Stomach (tissue), 4 donors: ENCODE measurements at regions not wholly inside any gene's neighbourhood (a gene's known extent, or its start where the extent isn't known, plus 50 kb on each side); places are given as distances from the start of the nearest gene placed in this dataset.

Experiments used
- POLR2A ChIP-seq, 4 donors: fragments of 450-650 bp; IDR thresholded peaks; one replicate each; pipeline ENCODE4 v1.6.1; 2016; ENCODE audit warnings: antibody characterized with exemption in 4 of 4, control low read depth in 2 of 4, mild to moderate bottlenecking in 1 of 4, moderate library complexity in 1 of 4
- TF ChIP-seq, protein P1 (sequence below), 7 experiments: fragments of 450-650 bp in 4 of 7; fragments of 200-600 bp in 3 of 7; sonication (generic) in 3 of 7; IDR thresholded peaks; one replicate each; pipeline ENCODE4 v1.5.1; 2016 to 2019; ENCODE audit warnings: antibody characterized with exemption in 7 of 7, control low read depth in 2 of 7, mild to moderate bottlenecking in 1 of 7

DNA sequence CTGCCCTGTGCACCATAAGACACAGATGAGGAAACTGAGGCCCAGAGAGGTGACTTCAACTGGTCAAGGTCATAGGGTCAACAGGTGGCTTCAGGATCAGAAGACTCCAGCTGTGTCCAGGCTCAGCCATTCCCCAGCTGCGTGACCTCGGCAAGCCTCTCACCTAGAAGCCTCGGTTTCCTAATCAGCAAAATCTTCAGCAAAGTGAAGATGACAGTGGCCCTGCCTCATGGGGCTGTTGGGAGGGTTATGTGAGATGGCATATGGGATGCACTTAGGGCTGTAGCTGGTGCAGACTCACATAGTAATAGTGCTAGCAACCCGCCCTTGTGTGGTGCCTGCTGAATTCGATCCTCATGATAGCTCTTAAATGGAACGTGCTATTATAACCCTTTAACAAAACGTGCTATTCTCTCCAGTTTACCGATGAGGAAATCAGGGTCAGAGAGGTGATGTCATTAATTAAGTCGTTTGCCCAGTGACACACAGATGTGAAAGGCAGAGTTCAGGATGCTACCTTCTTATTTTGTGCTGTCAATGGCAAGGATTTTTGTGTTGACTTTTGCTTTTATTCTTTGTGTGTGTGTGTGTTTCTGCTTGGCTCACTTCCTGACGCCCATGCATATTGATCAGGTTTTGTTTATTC, 472.9 kb downstream of the MATN1 start:
- TF ChIP-seq, protein P1, sequence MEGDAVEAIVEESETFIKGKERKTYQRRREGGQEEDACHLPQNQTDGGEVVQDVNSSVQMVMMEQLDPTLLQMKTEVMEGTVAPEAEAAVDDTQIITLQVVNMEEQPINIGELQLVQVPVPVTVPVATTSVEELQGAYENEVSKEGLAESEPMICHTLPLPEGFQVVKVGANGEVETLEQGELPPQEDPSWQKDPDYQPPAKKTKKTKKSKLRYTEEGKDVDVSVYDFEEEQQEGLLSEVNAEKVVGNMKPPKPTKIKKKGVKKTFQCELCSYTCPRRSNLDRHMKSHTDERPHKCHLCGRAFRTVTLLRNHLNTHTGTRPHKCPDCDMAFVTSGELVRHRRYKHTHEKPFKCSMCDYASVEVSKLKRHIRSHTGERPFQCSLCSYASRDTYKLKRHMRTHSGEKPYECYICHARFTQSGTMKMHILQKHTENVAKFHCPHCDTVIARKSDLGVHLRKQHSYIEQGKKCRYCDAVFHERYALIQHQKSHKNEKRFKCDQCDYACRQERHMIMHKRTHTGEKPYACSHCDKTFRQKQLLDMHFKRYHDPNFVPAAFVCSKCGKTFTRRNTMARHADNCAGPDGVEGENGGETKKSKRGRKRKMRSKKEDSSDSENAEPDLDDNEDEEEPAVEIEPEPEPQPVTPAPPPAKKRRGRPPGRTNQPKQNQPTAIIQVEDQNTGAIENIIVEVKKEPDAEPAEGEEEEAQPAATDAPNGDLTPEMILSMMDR (IDR thresholded peaks at IDR 0.05), result no peak
- TF ChIP-seq POLR2A (IDR thresholded peaks at IDR 0.05), result no peak
